Spleen (tissue), 11 donors: ENCODE measurements at regions not wholly inside any gene's neighbourhood (a gene's known extent, or its start where the extent isn't known, plus 50 kb on each side); places are given as distances from the start of the nearest gene placed in this dataset.

ENCODE experiments used
- DNase-seq: peaks from one replicate; pipeline ENCODE4 v3.0.0-alpha.2; 2020
- H3K27ac ChIP-seq, 8 donors: fragments of 200-600 bp; sonication (generic) in 7 of 8; 1 replicate in 4 of 8; 2 replicates in 4 of 8; pipeline versions ENCODE4 v1.5.0 to v1.8.0; 2016 to 2021; ENCODE audit warnings: inconsistent platforms in 4 of 8, mild to moderate bottlenecking in 4 of 8, moderate library complexity in 1 of 8
- H3K27me3 ChIP-seq, 7 donors: fragments of 200-600 bp; sonication (generic) in 6 of 7; replicated peaks in 1 of 7; 1 replicate in 4 of 7; 2 replicates in 3 of 7; pipeline versions ENCODE4 v1.5.0 to v1.8.0; 2016 to 2021; ENCODE audit warnings: inconsistent platforms in 3 of 7, mild to moderate bottlenecking in 1 of 7
- H3K36me3 ChIP-seq, 6 donors: fragments of 200-600 bp; sonication (generic) in 5 of 6; 1 replicate in 4 of 6; 2 replicates in 2 of 6; pipeline versions ENCODE4 v1.5.0 to v1.8.0; 2016 to 2021; ENCODE audit warnings: inconsistent platforms in 2 of 6
- H3K4me1 ChIP-seq, 6 donors: fragments of 200-600 bp; sonication (generic) in 5 of 6; 1 replicate in 3 of 6; 2 replicates in 3 of 6; pipeline versions ENCODE4 v1.5.0 to v1.8.0; 2016 to 2021; ENCODE audit warnings: inconsistent platforms in 3 of 6
- H3K4me3 ChIP-seq, 8 donors: fragments of 200-600 bp; sonication (generic) in 7 of 8; 1 replicate in 4 of 8; 2 replicates in 4 of 8; pipeline versions ENCODE4 v1.5.0 to v1.8.0; 2016 to 2021; ENCODE audit warnings: inconsistent platforms in 4 of 8, mild to moderate bottlenecking in 4 of 8, moderate library complexity in 2 of 8
- H3K9me3 ChIP-seq, 8 donors: fragments of 200-600 bp; sonication (generic) in 7 of 8; 1 replicate in 4 of 8; 2 replicates in 4 of 8; pipeline versions ENCODE4 v1.5.0 to v1.8.0; 2016 to 2021; ENCODE audit warnings: inconsistent platforms in 4 of 8
- CTCF ChIP-seq, 11 experiments: fragments of 200-600 bp in 7 of 11; fragments of 450-650 bp in 4 of 11; sonication (generic) in 4 of 11; IDR thresholded peaks in 8 of 11; conservative IDR thresholded peaks in 3 of 11; 1 replicate in 7 of 11; 2 replicates in 4 of 11; pipeline versions ENCODE4 v1.4.0 to v1.8.0; 2016 to 2021; ENCODE audit warnings: antibody characterized with exemption in 11 of 11, inconsistent platforms in 4 of 11, mild to moderate bottlenecking in 1 of 11
- POLR2A ChIP-seq, 3 donors: fragments of 450-650 bp; IDR thresholded peaks; one replicate each; pipeline ENCODE4 v1.5.1; 2017; ENCODE audit warnings: antibody characterized with exemption in 3 of 3, mild to moderate bottlenecking in 1 of 3
- POLR2AphosphoS5 ChIP-seq, 3 donors: sonication (generic); formaldehyde crosslinking; IDR thresholded peaks; one replicate each; pipeline ENCODE4 v1.5.1; 2017; ENCODE audit warnings: antibody characterized with exemption in 3 of 3
- WGBS, 5 donors: extraction: QIAGEN DNeasy Blood & Tissue Kit in 3 of 5; methylation state at CpG; one replicate each; pipeline versions ENCODE4 v1.1.5 to v1.1.7; 2013 to 2018; 5-methylcytosine and 5-hydroxymethylcytosine counted together
- intact Hi-C: fragments of 100-400 bp; cut with DNase I; formaldehyde crosslinking; loops from one replicate; pipeline ENCODE4 v1.15.0; 2023; ENCODE audit warnings: low total_unique reads
- donor health status: healthy with polysubstance abuse.
- donor health status: DM: no; HTN: no; CAD: no; lungs with moderate emphysema.
- donor health status: DM: no; HTN: no; CAD: no.
- donor health status: Bipolar disorder and iron deficiency.
- donor health status: healthy.
- donor health status: DM: no; HTN: no; CAD: no.
- donor health status: DM: yes; HTN: yes; CAD: no.

- no peak overlapping the region for H3K27ac ChIP-seq
- no peak for DNase-seq
- 74 to 77% (median 76%) methylated on average over 6 of the region's 6 CpGs for WGBS, 5 donors
Measured at GRCh38 chr16:14005335-14005734, 65.8 kb upstream of the MRTFB start.

GRCh38 chr16:14007450-14007849, 63.7 kb upstream of the MRTFB start:
- Histone ChIP-seq H3K4me1 (peaks cover 0 to 19% (median 9%) of the 10 kb centered on the region in 6 donors), H3K27ac (no peak overlapping the region), H3K9me3 (no peaks in the 10 kb centered on the region), H3K36me3 (no peaks in the 10 kb centered on the region), H3K4me3 (no peak overlapping the region), H3K27me3 (no peaks in the 10 kb centered on the region)
- WGBS, 5 donors = 31 to 35% (median 34%) methylated on average over 4 of the region's 4 CpGs
- DNase-seq = no peak
- TF ChIP-seq CTCF (IDR thresholded peaks at IDR 0.05 in 8 of 11, conservative IDR thresholded peaks at IDR 0.05 in 3 of 11) (no peak), POLR2AphosphoS5 (IDR thresholded peaks at IDR 0.05) (no peak), POLR2A (IDR thresholded peaks at IDR 0.05) (no peak)
- intact Hi-C loops = no loop called here

More at GRCh38 chr16:14005335-14005734, 65.8 kb upstream of the MRTFB start:
- Histone ChIP-seq H3K36me3 (no peaks in the 10 kb centered on the region), H3K4me3 (no peak overlapping the region), H3K27me3 (no peaks in the 10 kb centered on the region), H3K4me1 (peaks cover 0 to 20% (median 11%) of the 10 kb centered on the region in 6 donors), H3K9me3 (no peaks in the 10 kb centered on the region)
- intact Hi-C loops = no loop called here
- TF ChIP-seq POLR2A (IDR thresholded peaks at IDR 0.05) (no peak), CTCF (IDR thresholded peaks at IDR 0.05 in 8 of 11, conservative IDR thresholded peaks at IDR 0.05 in 3 of 11) (no peak), POLR2AphosphoS5 (IDR thresholded peaks at IDR 0.05) (no peak)

GRCh38 chr16:14011001-14011400, 60.1 kb upstream of the MRTFB start:
- no peaks in the 10 kb centered on the region for H3K9me3 ChIP-seq
- H3K4me1 ChIP-seq = peaks cover 0 to 6% (median 0%) of the 10 kb centered on the region in 6 donors
- peaks cover 0 to 7% (median 0%) of the 10 kb centered on the region in 7 donors for H3K27me3 ChIP-seq
- WGBS, 5 donors = 87 to 98% (median 92%) methylated on average over 2 of the region's 2 CpGs
- DNase-seq = no peak
- no peak overlapping the region for H3K4me3 ChIP-seq
- TF ChIP-seq POLR2A (IDR thresholded peaks at IDR 0.05) (no peak), POLR2AphosphoS5 (IDR thresholded peaks at IDR 0.05) (no peak)
- intact Hi-C loops = no loop called here
- no peaks in the 10 kb centered on the region for H3K36me3 ChIP-seq
- H3K27ac ChIP-seq = no peak overlapping the region

- H3K36me3 ChIP-seq = no peaks in the 10 kb centered on the region
- H3K4me3 ChIP-seq = no peak overlapping the region
- intact Hi-C loops = no loop called here
- WGBS, 5 donors = 75 to 83% (median 81%) methylated on average over 6 of the region's 6 CpGs
- no peak for TF ChIP-seq CTCF (IDR thresholded peaks at IDR 0.05 in 8 of 11, conservative IDR thresholded peaks at IDR 0.05 in 3 of 11)
- no peak for TF ChIP-seq POLR2A (IDR thresholded peaks at IDR 0.05)
- TF ChIP-seq POLR2AphosphoS5 (IDR thresholded peaks at IDR 0.05) = no peak
- H3K4me1 ChIP-seq = peaks cover 0 to 6% (median 0%) of the 10 kb centered on the region in 6 donors
- H3K9me3 ChIP-seq = no peaks in the 10 kb centered on the region
- H3K27me3 ChIP-seq = peaks cover 0 to 7% (median 0%) of the 10 kb centered on the region in 7 donors
- H3K27ac ChIP-seq = no peak overlapping the region
- no peak for DNase-seq
Measured at GRCh38 chr16:14011846-14012245, 59.3 kb upstream of the MRTFB start.

- 74 to 90% (median 85%) methylated on average over 4 of the region's 4 CpGs for WGBS, 5 donors
- no peak for DNase-seq
- H3K9me3 ChIP-seq = no peaks in the 10 kb centered on the region
- peaks cover 0 to 7% (median 0%) of the 10 kb centered on the region in 7 donors for H3K27me3 ChIP-seq
- H3K27ac ChIP-seq = no peak overlapping the region
- H3K4me3 ChIP-seq = no peak overlapping the region
- intact Hi-C loops = no loop called here
- peaks cover 0 to 6% (median 0%) of the 10 kb centered on the region in 6 donors for H3K4me1 ChIP-seq
- TF ChIP-seq POLR2AphosphoS5 (IDR thresholded peaks at IDR 0.05) = no peak
- no peak for TF ChIP-seq CTCF (IDR thresholded peaks at IDR 0.05 in 8 of 11, conservative IDR thresholded peaks at IDR 0.05 in 3 of 11)
- TF ChIP-seq POLR2A (IDR thresholded peaks at IDR 0.05) = no peak
- no peaks in the 10 kb centered on the region for H3K36me3 ChIP-seq
Measured at GRCh38 chr16:14013145-14013570, 58.0 kb upstream of the MRTFB start.
